ENCODE measurements at regions not wholly inside any gene's neighbourhood (a gene's known extent, or its start where the extent isn't known, plus 50 kb on each side); places are given as distances from the start of the nearest gene placed in this dataset.

DNA sequence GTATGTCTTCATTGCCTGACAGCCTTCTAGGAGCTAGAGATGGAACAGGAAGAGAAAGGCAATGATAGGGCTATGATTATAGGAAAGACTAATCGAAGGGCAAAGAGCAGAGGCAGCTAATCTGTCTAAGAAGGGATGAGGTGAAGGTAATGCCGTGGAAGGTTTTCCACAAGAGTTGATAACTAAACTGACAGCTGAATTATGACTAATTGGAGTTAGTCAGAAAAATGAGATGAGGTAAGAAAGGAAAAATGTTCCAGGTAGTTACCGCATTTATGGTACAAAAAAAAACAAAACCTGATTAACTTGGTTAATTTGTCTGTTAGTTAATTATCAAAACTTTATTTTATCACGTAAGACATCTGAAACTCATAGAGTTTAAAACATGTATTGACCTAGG lies 260.3 kb downstream of the SLITRK6 start:
- TF ChIP-seq POLR2AphosphoS5 (IDR thresholded peaks at IDR 0.05) = no peak
- TF ChIP-seq, protein P1, sequence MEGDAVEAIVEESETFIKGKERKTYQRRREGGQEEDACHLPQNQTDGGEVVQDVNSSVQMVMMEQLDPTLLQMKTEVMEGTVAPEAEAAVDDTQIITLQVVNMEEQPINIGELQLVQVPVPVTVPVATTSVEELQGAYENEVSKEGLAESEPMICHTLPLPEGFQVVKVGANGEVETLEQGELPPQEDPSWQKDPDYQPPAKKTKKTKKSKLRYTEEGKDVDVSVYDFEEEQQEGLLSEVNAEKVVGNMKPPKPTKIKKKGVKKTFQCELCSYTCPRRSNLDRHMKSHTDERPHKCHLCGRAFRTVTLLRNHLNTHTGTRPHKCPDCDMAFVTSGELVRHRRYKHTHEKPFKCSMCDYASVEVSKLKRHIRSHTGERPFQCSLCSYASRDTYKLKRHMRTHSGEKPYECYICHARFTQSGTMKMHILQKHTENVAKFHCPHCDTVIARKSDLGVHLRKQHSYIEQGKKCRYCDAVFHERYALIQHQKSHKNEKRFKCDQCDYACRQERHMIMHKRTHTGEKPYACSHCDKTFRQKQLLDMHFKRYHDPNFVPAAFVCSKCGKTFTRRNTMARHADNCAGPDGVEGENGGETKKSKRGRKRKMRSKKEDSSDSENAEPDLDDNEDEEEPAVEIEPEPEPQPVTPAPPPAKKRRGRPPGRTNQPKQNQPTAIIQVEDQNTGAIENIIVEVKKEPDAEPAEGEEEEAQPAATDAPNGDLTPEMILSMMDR (IDR thresholded peaks at IDR 0.05) = no peak

All from upper lobe of left lung (tissue), 4 donors.